Umbilical cord (tissue), 1 donor: ENCODE measurements at regions not wholly inside any gene's neighbourhood (a gene's known extent, or its start where the extent isn't known, plus 50 kb on each side); places are given as distances from the start of the nearest gene placed in this dataset.

Experiments used
- DNase-seq: peaks from one replicate; pipeline ENCODE4 v3.0.0-alpha.2; 2015; ENCODE audit warnings: low spot score

DNA sequence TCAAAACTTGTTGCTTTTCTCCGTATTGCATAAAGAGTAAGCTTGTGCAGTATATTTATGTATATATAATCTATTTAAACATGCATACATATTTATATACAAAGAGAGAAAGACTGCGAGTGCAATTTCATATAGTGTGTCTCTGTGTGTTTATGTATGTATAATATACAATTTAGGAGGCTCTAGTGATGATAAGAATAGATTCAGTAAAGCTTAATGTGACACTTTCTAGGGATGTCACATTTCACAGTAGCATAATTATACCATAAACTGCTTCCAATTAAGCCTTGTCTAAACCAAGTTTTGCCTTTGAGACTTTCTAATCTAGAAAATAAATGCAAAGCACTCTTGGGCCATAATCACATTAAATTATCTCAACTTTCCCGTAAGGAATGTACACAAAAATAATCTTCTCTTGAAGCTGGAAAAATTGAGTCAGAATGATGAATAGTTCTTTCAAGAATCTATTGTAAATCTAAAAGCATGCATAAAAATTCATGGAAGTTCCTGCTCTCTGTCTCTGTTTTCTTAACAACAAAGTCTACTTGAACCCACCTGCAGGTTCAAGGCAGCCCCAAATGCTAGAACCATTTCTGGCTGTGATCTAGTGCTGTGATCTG lies 114.1 kb upstream of the NPY2R start:
- DNase-seq = no peak

DNA sequence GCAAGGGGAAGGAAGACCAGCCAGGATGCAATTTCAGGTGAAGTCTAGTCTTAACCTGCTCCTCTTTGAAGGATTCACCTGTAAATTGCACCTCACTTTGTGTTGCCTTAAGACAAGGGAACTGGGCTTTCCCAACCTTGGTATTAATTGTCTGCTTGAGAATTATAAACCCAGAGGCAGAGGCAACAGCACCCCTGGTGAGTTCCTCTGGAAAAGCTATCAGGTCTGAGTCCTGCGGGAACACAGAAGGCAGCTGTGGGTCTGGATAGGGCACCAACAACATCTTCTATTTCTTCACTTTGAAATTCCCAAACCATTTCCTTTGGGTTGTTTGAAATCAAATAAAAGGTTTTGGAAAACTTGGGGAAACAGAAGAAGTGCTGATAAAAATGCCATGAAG lies 109.2 kb upstream of the NPY2R start:
- no peak for DNase-seq

DNA sequence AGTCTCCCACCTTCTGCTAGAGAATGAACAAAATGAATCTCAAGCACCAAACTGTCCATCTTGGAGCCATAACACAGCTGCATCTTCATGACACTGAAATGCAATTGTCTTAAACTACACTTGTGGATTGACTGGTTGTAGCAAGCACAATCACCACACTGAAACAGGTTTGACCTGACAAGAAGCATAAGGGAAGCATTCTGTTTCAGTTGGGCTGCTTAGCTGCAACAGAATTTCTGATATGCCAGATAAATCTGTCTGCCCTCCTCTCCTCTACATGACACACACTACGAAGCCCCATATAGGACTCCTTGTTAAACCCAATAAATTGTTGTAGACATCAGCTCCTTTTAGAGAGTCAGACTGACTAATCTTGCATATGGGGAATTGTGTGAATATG lies 101.8 kb upstream of the NPY2R start:
- DNase-seq = no peak

DNA sequence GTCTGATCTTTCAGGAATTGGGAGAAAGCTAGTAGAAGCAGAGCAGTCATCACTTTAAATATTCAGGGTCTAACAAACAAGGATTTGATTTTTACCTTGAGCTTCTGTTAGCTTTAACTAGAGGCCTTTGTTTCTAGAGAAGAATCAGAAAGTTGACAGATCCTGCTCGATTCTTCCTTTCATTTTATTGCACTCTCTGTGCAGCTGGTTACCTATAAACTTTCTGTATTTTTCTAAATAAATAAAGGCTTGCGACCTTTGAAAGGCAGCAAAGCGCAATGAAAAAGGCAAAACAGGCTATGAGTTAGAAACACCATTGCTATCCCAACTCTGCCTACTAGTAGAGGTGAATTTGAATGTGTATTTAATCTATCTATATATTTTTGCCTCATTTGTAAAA lies 101.4 kb upstream of the NPY2R start:
- no peak for DNase-seq

DNA sequence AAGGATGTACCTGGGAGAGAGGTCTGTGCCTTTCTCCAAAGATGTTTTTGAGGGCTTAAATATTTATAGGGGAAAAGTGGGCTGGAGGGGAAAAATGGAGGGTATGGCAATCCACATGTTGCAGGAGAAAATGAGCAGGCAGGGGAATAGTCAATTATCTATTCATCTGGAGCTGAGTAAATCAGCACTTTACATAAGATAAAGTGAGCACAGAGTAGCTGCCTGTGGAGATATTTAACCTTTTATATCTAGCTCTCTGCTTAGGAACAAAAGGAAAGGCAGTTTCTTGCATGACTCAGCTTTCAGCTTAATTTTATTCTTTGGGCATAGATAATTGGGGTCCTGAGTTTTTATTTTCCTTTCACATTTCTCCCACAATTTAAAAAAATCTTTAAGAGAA lies 93.6 kb upstream of the NPY2R start:
- no peak for DNase-seq

DNA sequence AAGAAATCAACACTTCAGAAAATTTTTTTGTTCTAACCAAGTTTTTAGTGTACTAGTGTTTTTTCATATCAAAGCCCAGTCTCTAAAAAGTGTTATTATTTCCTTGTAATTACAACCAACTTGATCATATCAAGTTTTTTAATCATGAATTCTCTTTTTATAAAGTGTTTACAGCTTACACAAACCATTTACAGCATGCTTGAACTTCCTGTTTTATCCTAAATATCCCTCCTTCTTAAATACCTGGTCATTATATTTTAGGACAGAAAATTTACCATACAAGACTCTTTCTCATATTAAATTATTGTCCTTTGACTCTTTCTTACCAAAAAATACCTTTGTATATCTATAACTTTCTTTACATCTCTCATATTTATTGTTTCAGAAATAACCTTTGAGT lies 89.4 kb upstream of the NPY2R start:
- DNase-seq = no peak

DNA sequence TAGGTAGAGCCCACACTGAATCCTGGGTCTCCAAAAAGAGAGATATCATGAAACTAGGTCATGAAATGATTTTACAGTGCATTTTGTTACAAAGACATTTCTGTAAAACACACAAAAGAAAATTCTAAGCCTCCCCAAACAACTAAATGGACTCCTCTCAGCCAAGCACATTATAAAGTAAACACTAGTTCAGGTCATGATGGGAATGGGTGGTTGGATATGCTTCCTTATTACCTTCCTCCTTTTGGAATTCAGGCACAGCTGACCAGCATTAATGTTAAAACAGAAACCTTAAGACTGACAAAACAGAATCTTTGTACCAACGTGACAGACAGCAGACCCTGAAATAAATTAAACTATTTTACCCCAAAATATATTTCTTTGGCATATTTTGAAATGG lies 87.9 kb upstream of the NPY2R start:
- DNase-seq = no peak

DNA sequence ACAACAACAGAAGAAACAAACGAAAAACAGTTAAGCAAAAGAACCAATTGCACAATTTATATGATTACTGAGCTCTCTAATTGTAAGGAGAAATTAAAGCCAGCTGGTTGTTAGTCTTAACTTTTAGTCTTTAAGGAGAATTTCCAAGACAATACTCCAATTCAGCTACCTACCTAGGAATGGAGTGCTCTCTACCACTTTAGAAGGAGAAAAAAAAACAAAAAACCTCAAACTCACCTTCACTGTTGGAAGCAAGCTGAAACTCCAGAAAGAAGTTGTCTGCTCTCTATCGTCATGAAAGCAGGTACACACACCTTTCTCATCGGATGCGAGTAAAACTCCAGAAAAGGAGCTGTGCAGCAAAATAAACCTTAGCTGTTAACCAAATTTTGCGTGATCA lies 86.1 kb upstream of the NPY2R start:
- DNase-seq = no peak

DNA sequence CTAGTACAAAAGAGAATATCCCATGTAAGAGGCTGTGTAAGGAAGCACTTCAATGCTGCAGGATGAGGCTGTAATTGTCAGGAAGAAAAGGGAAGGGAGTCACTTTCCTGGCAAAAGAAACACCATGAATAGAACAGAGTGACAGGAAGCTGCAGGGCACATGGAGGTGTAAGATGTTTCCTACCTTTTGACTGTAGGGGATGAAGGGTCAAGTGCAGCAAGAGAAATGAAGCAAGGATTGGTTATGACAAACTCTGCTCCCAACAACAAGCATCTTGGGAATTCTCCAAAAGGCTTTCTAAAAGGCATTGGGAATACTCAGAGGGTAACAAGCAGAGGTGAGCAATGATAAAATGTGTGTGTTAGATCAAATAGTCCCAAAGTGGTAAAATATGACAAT lies 74.3 kb upstream of the NPY2R start:
- DNase-seq = no peak

DNA sequence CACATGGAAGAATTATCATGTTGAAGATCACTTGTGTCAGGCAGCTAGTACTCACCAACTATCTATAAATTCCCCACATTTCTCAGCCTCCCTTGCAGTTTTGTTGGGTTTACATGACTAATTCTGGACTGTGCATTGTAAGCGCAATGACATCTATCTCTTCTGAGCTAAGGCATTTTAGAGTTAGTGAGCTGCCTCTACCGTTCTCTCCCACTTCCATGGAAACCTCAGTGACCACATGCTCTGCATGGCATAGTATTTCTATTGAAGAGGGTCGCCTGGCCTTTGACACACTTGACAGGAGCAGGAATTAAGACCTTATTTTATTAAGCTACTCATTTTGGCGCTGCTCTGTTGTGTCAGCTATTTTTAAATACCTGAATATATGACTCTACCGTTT lies 67.5 kb upstream of the NPY2R start:
- DNase-seq = no peak

DNA sequence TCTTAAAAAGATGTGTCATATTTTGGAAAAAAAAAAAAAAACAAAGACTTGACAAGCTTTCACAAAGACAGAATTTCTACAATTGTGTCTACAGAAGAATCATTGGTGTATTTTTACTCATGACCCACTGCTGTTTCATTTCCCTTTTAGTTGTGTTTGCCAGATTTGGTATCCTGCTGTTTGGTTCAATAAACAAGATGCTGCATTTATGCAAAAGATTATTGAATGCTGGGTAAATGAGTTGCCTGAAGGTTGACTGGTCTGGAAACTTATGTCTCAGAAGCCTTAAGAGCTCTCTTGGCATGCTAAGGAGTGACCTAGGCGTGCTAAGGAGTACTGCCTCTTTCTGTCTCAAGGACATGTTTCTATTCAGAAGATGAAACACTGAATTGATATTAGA lies 64.9 kb upstream of the NPY2R start:
- DNase-seq = no peak
